HepG2 (cell line): ENCODE measurements at regions not wholly inside any gene's neighbourhood (a gene's known extent, or its start where the extent isn't known, plus 50 kb on each side); places are given as distances from the start of the nearest gene placed in this dataset.

ENCODE experiments used
- ATAC-seq: fragments of 200-7000 bp; cut with Tn5 transposase; 3 replicates; pipeline ENCODE4 v1.9.1; 2020; ENCODE audit warnings: mild to moderate bottlenecking, moderate library complexity
- BruUV-seq: library from RNA; stranded (reverse); fragments of 400-500 nt; replicated peaks from 2 replicates; lab custom pipeline; 2021; lab: Mats Ljungman, UMichigan
- CTCF ChIA-PET: fragments of 300-600 bp; formaldehyde crosslinking; extraction: SDS; loops from one replicate; lab custom pipeline; 2021; ENCODE audit warnings: low total read pairs, inconsistent platforms, low intra/inter-chr PET ratio; lab: Yijun Ruan, JAX
- POLR2A ChIA-PET: fragments of 350-600 bp; sonication (Branson Sonifier 250); formaldehyde crosslinking; loops from one replicate; lab custom pipeline; 2020; ENCODE audit warnings: antibody characterized with exemption, inconsistent platforms; lab: Yijun Ruan, JAX
- DNase-seq: peaks from one replicate; pipeline ENCODE4 v3.0.0-alpha.2; 2015; ENCODE audit warnings: low spot score
- FAIRE-seq: peaks from 3 replicates; lab custom pipeline; 2011; peaks lifted over from hg19 to GRCh38; lab: Jason Lieb, UNC
- H2AFZ ChIP-seq: one replicate; pipeline ENCODE4 v1.6.1; 2011; ENCODE audit warnings: low read length, inconsistent platforms
- H3K27ac ChIP-seq: fragments of 300-600 bp; 3 replicates; pipeline ENCODE4 v1.8.0; 2011; ENCODE audit warnings: mixed run types, mild to moderate bottlenecking, mixed read lengths, low read length, inconsistent platforms; ENCODE audit not compliant: insufficient read depth; ENCODE audit errors: extremely low read length
- H3K27me3 ChIP-seq, 2 experiments: fragments of 200-600 bp in 1 of 2; 2 replicates in 1 of 2; 3 replicates in 1 of 2; pipeline versions ENCODE4 v1.6.0 to v1.8.0; 2011; ENCODE audit warnings: low read length in 2 of 2, mild to moderate bottlenecking in 2 of 2, moderate library complexity in 2 of 2, inconsistent platforms in 1 of 2; ENCODE audit not compliant: insufficient read depth in 2 of 2, control insufficient read depth in 1 of 2
- H3K36me3 ChIP-seq, 2 experiments: fragments of 200-600 bp in 1 of 2; replicated peaks in 1 of 2; 2 replicates in 1 of 2; 3 replicates in 1 of 2; pipeline versions ENCODE4 v1.5.1 to v1.8.0; 2011; ENCODE audit warnings: low read length in 2 of 2, inconsistent platforms in 1 of 2; ENCODE audit not compliant: insufficient read depth in 2 of 2, control insufficient read depth in 1 of 2
- H3K4me1 ChIP-seq: 2 replicates; pipeline ENCODE4 v1.5.1; 2012; ENCODE audit warnings: low read length, inconsistent platforms; ENCODE audit not compliant: insufficient read depth
- H3K4me2 ChIP-seq: 2 replicates; pipeline ENCODE4 v1.6.0; 2011; ENCODE audit warnings: low read depth, low read length, inconsistent platforms
- H3K4me3 ChIP-seq, 3 experiments: fragments of 200-600 bp in 1 of 3; sonication (generic), shearing (Covaris generic) in 1 of 3; replicated peaks in 1 of 3; 2 replicates each; pipeline ENCODE4 v1.5.1; 2011 to 2016; ENCODE audit warnings: low read length in 3 of 3, inconsistent platforms in 2 of 3, low read depth in 2 of 3, mild to moderate bottlenecking in 2 of 3, control low read depth in 1 of 3, mixed read lengths in 1 of 3; ENCODE audit not compliant: insufficient read depth in 1 of 3
- H3K79me2 ChIP-seq: one replicate; pipeline ENCODE4 v1.6.1; 2011; ENCODE audit warnings: low read length, inconsistent platforms; ENCODE audit not compliant: insufficient read depth
- H3K9ac ChIP-seq: 2 replicates; pipeline ENCODE4 v1.6.0; 2011; ENCODE audit warnings: mild to moderate bottlenecking, low read depth, low read length, inconsistent platforms; ENCODE audit not compliant: insufficient read depth
- H3K9me3 ChIP-seq: 2 replicates; pipeline ENCODE4 v1.5.1; 2012; ENCODE audit warnings: mild to moderate bottlenecking, low read length
- H4K20me1 ChIP-seq: 2 replicates; pipeline ENCODE4 v1.6.0; 2011; ENCODE audit warnings: inconsistent platforms, mild to moderate bottlenecking, low read length, moderate library complexity; ENCODE audit not compliant: insufficient read depth
- ARHGAP35 ChIP-seq: sonication (generic); formaldehyde crosslinking; IDR thresholded peaks from 2 replicates; pipeline ENCODE4 v1.9.0; 2022; ENCODE audit warnings: mild to moderate bottlenecking, inconsistent platforms, moderate library complexity, missing genetic modification reagents, borderline replicate concordance
- MTF2 ChIP-seq: sonication (generic); formaldehyde crosslinking; IDR thresholded peaks from 2 replicates; pipeline ENCODE4 v1.5.0; 2020; ENCODE audit warnings: missing genetic modification reagents, borderline replicate concordance
- NCOA1 ChIP-seq: sonication (generic); formaldehyde crosslinking; IDR thresholded peaks from 2 replicates; pipeline ENCODE4 v1.9.0; 2021; ENCODE audit warnings: missing genetic modification reagents
- RFXAP ChIP-seq: sonication (generic); formaldehyde crosslinking; IDR thresholded peaks from 2 replicates; pipeline ENCODE4 v1.4.0; 2020; ENCODE audit warnings: missing genetic modification reagents, borderline replicate concordance
- SIN3B ChIP-seq: fragments of 150-350 bp; IDR thresholded peaks from 2 replicates; pipeline ENCODE4 v1.6.1; 2014; ENCODE audit warnings: low read length
- STAG1 ChIP-seq: sonication (generic); formaldehyde crosslinking; IDR thresholded peaks from 2 replicates; pipeline ENCODE4 v1.4.0; 2020; ENCODE audit warnings: missing genetic modification reagents
- TRIM22 ChIP-seq: fragments of 450-650 bp; IDR thresholded peaks from 2 replicates; pipeline ENCODE4 v1.6.1; 2017
- ZNF501 ChIP-seq: sonication (generic); formaldehyde crosslinking; IDR thresholded peaks from 2 replicates; pipeline ENCODE4 v1.5.1; 2020; ENCODE audit warnings: mild to moderate bottlenecking, moderate library complexity, missing genetic modification reagents
- ZNF510 ChIP-seq: sonication (generic); formaldehyde crosslinking; IDR thresholded peaks from 2 replicates; pipeline ENCODE4 v1.4.0; 2020; ENCODE audit warnings: low read depth, mild to moderate bottlenecking, missing genetic modification reagents
- ZNF556 ChIP-seq: sonication (generic); formaldehyde crosslinking; IDR thresholded peaks from 2 replicates; pipeline ENCODE4 v1.4.0; 2020; ENCODE audit warnings: mild to moderate bottlenecking, missing genetic modification reagents, borderline replicate concordance
- ZNF607 ChIP-seq: sonication (generic); formaldehyde crosslinking; IDR thresholded peaks from 2 replicates; pipeline ENCODE4 v1.5.1; 2020; ENCODE audit warnings: missing genetic modification reagents, mild to moderate bottlenecking, borderline replicate concordance
- ZNF746 ChIP-seq: sonication (generic); formaldehyde crosslinking; IDR thresholded peaks from 2 replicates; pipeline ENCODE4 v1.8.0; 2022; ENCODE audit warnings: mild to moderate bottlenecking, missing genetic modification reagents
- ZNF891 ChIP-seq: sonication (generic); formaldehyde crosslinking; IDR thresholded peaks from 2 replicates; pipeline ENCODE4 v1.5.0; 2020; ENCODE audit warnings: mild to moderate bottlenecking, missing genetic modification reagents
- ZZZ3 ChIP-seq: sonication (generic); formaldehyde crosslinking; IDR thresholded peaks from 2 replicates; pipeline ENCODE4 v1.4.0; 2020; ENCODE audit warnings: missing genetic modification reagents, mild to moderate bottlenecking, borderline replicate concordance
- WGBS: methylation state at CpG from one replicate; pipeline ENCODE4 v1.1.6; 2017; ENCODE audit warnings: low lambda C conversion rate; 5-methylcytosine and 5-hydroxymethylcytosine counted together
- in situ Hi-C: cut with HindIII; loops from 2 replicates; pipeline ENCODE4 v1.10.0; 2017; ENCODE audit warnings: low pct_unique_long_range_greater_than_20kb; ENCODE audit not compliant: extremely low pct_ligation_motif_present
- intact Hi-C: fragments of 100-400 bp; cut with micrococcal nuclease; formaldehyde crosslinking; loops from one replicate; pipeline ENCODE4 v1.10.0; 2022; ENCODE audit not compliant: unreplicated experiment
- TF ChIP-seq, protein P1 (sequence below): sonication (generic); formaldehyde crosslinking; IDR thresholded peaks from 2 replicates; pipeline ENCODE4 v1.5.0; 2020; ENCODE audit warnings: mild to moderate bottlenecking, missing genetic modification reagents, moderate library complexity

GRCh38 chr6:3939368-3939958, 90.3 kb downstream of the FAM50B start:
- 31% methylated on average over 7 of the region's 7 CpGs for WGBS
- Histone ChIP-seq H3K27me3 (peaks cover 0 to 45% of the 10 kb centered on the region in 2 experiments; a peak in 4 of 5 replicates), H3K36me3 (no peaks in the 10 kb centered on the region), H3K9me3 (no peaks in the 10 kb centered on the region), H3K79me2 (no peaks in the 10 kb centered on the region), H3K4me2 (no peak overlapping the region), H4K20me1 (no peaks in the 10 kb centered on the region), H3K9ac (no peak overlapping the region), H3K27ac (no peak overlapping the region), H2AFZ (no peak overlapping the region), H3K4me1 (no peaks in the 10 kb centered on the region), H3K4me3 (no peak overlapping the region)
- in situ Hi-C loops (no loop called here), intact Hi-C loops (no loop called here)
- FAIRE-seq: no peak
- BruUV-seq: no TSS peak
- DNase-seq: no peak
- ATAC-seq: peak; percentile 63
- ChIA-PET CTCF (no interaction called here), POLR2A (no interaction called here)
- TF ChIP-seq TRIM22: no peak
- TF ChIP-seq ZZZ3 (CRISPR knock-in tag): no peak
- TF ChIP-seq NCOA1 (CRISPR knock-in tag): no peak
- no peak for TF ChIP-seq MTF2 (CRISPR knock-in tag)
- peak; percentile 40 for TF ChIP-seq STAG1 (CRISPR knock-in tag)
- TF ChIP-seq, protein P1, sequence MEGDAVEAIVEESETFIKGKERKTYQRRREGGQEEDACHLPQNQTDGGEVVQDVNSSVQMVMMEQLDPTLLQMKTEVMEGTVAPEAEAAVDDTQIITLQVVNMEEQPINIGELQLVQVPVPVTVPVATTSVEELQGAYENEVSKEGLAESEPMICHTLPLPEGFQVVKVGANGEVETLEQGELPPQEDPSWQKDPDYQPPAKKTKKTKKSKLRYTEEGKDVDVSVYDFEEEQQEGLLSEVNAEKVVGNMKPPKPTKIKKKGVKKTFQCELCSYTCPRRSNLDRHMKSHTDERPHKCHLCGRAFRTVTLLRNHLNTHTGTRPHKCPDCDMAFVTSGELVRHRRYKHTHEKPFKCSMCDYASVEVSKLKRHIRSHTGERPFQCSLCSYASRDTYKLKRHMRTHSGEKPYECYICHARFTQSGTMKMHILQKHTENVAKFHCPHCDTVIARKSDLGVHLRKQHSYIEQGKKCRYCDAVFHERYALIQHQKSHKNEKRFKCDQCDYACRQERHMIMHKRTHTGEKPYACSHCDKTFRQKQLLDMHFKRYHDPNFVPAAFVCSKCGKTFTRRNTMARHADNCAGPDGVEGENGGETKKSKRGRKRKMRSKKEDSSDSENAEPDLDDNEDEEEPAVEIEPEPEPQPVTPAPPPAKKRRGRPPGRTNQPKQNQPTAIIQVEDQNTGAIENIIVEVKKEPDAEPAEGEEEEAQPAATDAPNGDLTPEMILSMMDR (CRISPR knock-in tag): peak; percentile 25; the same call in 1 of the 2 replicates
- no peak for TF ChIP-seq ARHGAP35 (CRISPR knock-in tag)
- TF ChIP-seq SIN3B: no peak
- no peak for TF ChIP-seq ZNF501 (CRISPR knock-in tag)
- TF ChIP-seq ZNF746 (CRISPR knock-in tag): no peak
- TF ChIP-seq ZNF556: no peak
- TF ChIP-seq ZNF510 (CRISPR knock-in tag): no peak
- TF ChIP-seq ZNF607: no peak
- TF ChIP-seq RFXAP (CRISPR knock-in tag): no peak
- TF ChIP-seq ZNF891 (CRISPR knock-in tag): no peak
